HG03432 (cell line): ENCODE measurements at regions not wholly inside any gene's neighbourhood (a gene's known extent, or its start where the extent isn't known, plus 50 kb on each side); places are given as distances from the start of the nearest gene placed in this dataset.
"Not testable (repeated sequence)": the region's sequence is repeated elsewhere in the genome, so short reads cannot be mapped to it uniquely, and the experiment has no call there.

ENCODE experiments used
- ATAC-seq: cut with Tn5 transposase; IDR thresholded peaks from one replicate; pipeline ENCODE4 v1.9.1; 2021; ENCODE audit warnings: mild to moderate bottlenecking, moderate library complexity; ENCODE audit not compliant: unreplicated experiment

GRCh38 chr3:88657459-88657858 lies 450.0 kb upstream of the EPHA3 start:
- ATAC-seq: no peak

- no peak for ATAC-seq
Observed at GRCh38 chr3:88661433-88661824, 446.0 kb upstream of the EPHA3 start.

GRCh38 chr3:88668180-88668579 lies 439.2 kb upstream of the EPHA3 start:
- ATAC-seq: no peak

GRCh38 chr3:88671573-88671972 lies 435.8 kb upstream of the EPHA3 start:
- ATAC-seq: no peak

- ATAC-seq: no peak
Observed at GRCh38 chr3:88677298-88677697, 430.1 kb upstream of the EPHA3 start.

- no peak for ATAC-seq
Observed at GRCh38 chr3:88678747-88679146, 428.7 kb upstream of the EPHA3 start.

- no peak for ATAC-seq
Observed at GRCh38 chr3:88690287-88690686, 417.1 kb upstream of the EPHA3 start.

- ATAC-seq: no peak
Observed at GRCh38 chr3:88691081-88691480, 416.3 kb upstream of the EPHA3 start.

- ATAC-seq: no peak
Observed at GRCh38 chr3:88703501-88704059, 403.8 kb upstream of the EPHA3 start.

- ATAC-seq: no peak
Observed at GRCh38 chr3:88704338-88704737, 403.1 kb upstream of the EPHA3 start.

GRCh38 chr3:88707837-88708236 lies 399.6 kb upstream of the EPHA3 start:
- ATAC-seq: no peak

- no peak for ATAC-seq
Observed at GRCh38 chr3:88712552-88712951, 394.9 kb upstream of the EPHA3 start.

GRCh38 chr3:88713233-88713691 lies 394.2 kb upstream of the EPHA3 start:
- ATAC-seq: no peak

GRCh38 chr3:88725440-88726165 lies 381.8 kb upstream of the EPHA3 start:
- no peak for ATAC-seq

- ATAC-seq: no peak
Observed at GRCh38 chr3:88732186-88732585, 375.2 kb upstream of the EPHA3 start.

- ATAC-seq: no peak
Observed at GRCh38 chr3:88742106-88742505, 365.3 kb upstream of the EPHA3 start.

- ATAC-seq: no peak
Observed at GRCh38 chr3:88742674-88743507, 364.5 kb upstream of the EPHA3 start.

- ATAC-seq: no peak
Observed at GRCh38 chr3:88744896-88745295, 362.5 kb upstream of the EPHA3 start.

- not testable (repeated sequence) for ATAC-seq
Observed at GRCh38 chr3:88747145-88747544, 360.3 kb upstream of the EPHA3 start.

GRCh38 chr3:88758676-88759075 lies 348.7 kb upstream of the EPHA3 start:
- ATAC-seq: no peak

- no peak for ATAC-seq
Observed at GRCh38 chr3:88767746-88768145, 339.7 kb upstream of the EPHA3 start.

- ATAC-seq: no peak
Observed at GRCh38 chr3:88773766-88774165, 333.7 kb upstream of the EPHA3 start.
